B cell (primary cell): ENCODE measurements at regions not wholly inside any gene's neighbourhood (a gene's known extent, or its start where the extent isn't known, plus 50 kb on each side); places are given as distances from the start of the nearest gene placed in this dataset.

Experiments used
- ATAC-seq: fragments of 200-7000 bp; cut with Tn5 transposase; one replicate; pipeline ENCODE4 v1.10.0; 2021; ENCODE audit warnings: low read depth, mild to moderate bottlenecking, moderate number of reproducible peaks, moderate library complexity
- CTCF ChIA-PET: fragments of 350-600 bp; sonication (Branson Sonifier 250); formaldehyde crosslinking; loops from one replicate; lab custom pipeline; 2021; ENCODE audit warnings: antibody characterized with exemption, inconsistent platforms; lab: Charles Lee
- POLR2A ChIA-PET: fragments of 350-600 bp; sonication (Branson Sonifier 250); formaldehyde crosslinking; loops from one replicate; lab custom pipeline; 2021; ENCODE audit warnings: antibody characterized with exemption; lab: Charles Lee
- DNase-seq: peaks from one replicate; pipeline ENCODE4 v3.0.0; 2013
- H2AFZ ChIP-seq: 2 replicates; pipeline ENCODE4 v1.6.1; 2012; ENCODE audit warnings: mild to moderate bottlenecking, low read depth, low read length; ENCODE audit not compliant: insufficient read depth, poor library complexity, severe bottlenecking
- H3K27ac ChIP-seq, 2 donors: 1 replicate in 1 of 2; 2 replicates in 1 of 2; pipeline ENCODE4 v1.5.1; 2012 to 2013; ENCODE audit warnings: low read length in 2 of 2, mild to moderate bottlenecking in 2 of 2, moderate library complexity in 1 of 2
- H3K27me3 ChIP-seq, 4 experiments: fragments of 200-600 bp in 1 of 4; sonication (generic) in 1 of 4; replicated peaks in 1 of 4; 1 replicate in 2 of 4; 2 replicates in 2 of 4; pipeline versions ENCODE4 v1.6.1 to v1.7.0; 2013 to 2016; ENCODE audit warnings: low read length in 3 of 4, mild to moderate bottlenecking in 2 of 4, mixed read lengths in 1 of 4, moderate library complexity in 1 of 4; ENCODE audit not compliant: insufficient read depth in 4 of 4, control insufficient read depth in 3 of 4; ENCODE audit errors: control extremely low read depth in 1 of 4
- H3K36me3 ChIP-seq, 2 experiments: replicated peaks in 1 of 2; 1 replicate in 1 of 2; 2 replicates in 1 of 2; pipeline versions ENCODE4 v1.6.1 to v1.7.1; 2013; ENCODE audit warnings: low read length in 1 of 2; ENCODE audit not compliant: insufficient read depth in 2 of 2, control insufficient read depth in 1 of 2; ENCODE audit errors: control extremely low read depth in 1 of 2, extremely low read depth in 1 of 2
- H3K4me1 ChIP-seq, 2 donors: fragments of 200-600 bp in 1 of 2; sonication (generic) in 1 of 2; 1 replicate in 1 of 2; 2 replicates in 1 of 2; pipeline versions ENCODE4 v1.5.1 to v1.6.1; 2013 to 2017; ENCODE audit warnings: low read length in 2 of 2; ENCODE audit not compliant: control insufficient read depth in 2 of 2, insufficient read depth in 2 of 2
- H3K4me2 ChIP-seq: replicated peaks from 2 replicates; pipeline ENCODE3; 2012; ENCODE audit warnings: mild to moderate bottlenecking, low read depth, low read length; ENCODE audit not compliant: poor library complexity, severe bottlenecking
- H3K4me3 ChIP-seq, 5 experiments: fragments of 200-600 bp in 1 of 5; sonication (generic) in 1 of 5; 1 replicate in 3 of 5; 2 replicates in 2 of 5; pipeline versions ENCODE4 v1.5.1 to v1.7.0; 2011 to 2016; ENCODE audit warnings: low read length in 4 of 5, mild to moderate bottlenecking in 4 of 5, low read depth in 2 of 5, control low read depth in 1 of 5, moderate library complexity in 1 of 5; ENCODE audit not compliant: insufficient read depth in 1 of 5; ENCODE audit errors: control extremely low read depth in 1 of 5, extremely low read depth in 1 of 5
- H3K79me2 ChIP-seq: fragments of 200-600 bp; sonication (generic); one replicate; pipeline ENCODE4 v1.6.0; 2016; ENCODE audit warnings: low read length; ENCODE audit not compliant: control insufficient read depth, insufficient read depth
- H3K9ac ChIP-seq: fragments of 200-600 bp; sonication (generic); 2 replicates; pipeline ENCODE4 v1.6.1; 2017; ENCODE audit warnings: mild to moderate bottlenecking, low read length, moderate library complexity
- H3K9me3 ChIP-seq, 3 donors: one replicate each; pipeline versions ENCODE4 v1.6.1 to v1.7.1; 2013; ENCODE audit warnings: low read length in 2 of 3; ENCODE audit not compliant: control insufficient read depth in 2 of 3, insufficient read depth in 1 of 3; ENCODE audit errors: control extremely low read depth in 1 of 3
- H4K20me1 ChIP-seq: 2 replicates; pipeline ENCODE4 v1.6.0; 2012; ENCODE audit warnings: mild to moderate bottlenecking, low read length; ENCODE audit not compliant: insufficient read depth, control insufficient read depth, poor library complexity, severe bottlenecking
- H3K27ac Mint-ChIP-seq: one replicate; pipeline ENCODE4 v1.8.0; 2021; ENCODE audit warnings: mixed read lengths
- H3K27me3 Mint-ChIP-seq: one replicate; pipeline ENCODE4 v1.8.0; 2021; ENCODE audit warnings: mixed read lengths
- H3K4me1 Mint-ChIP-seq: one replicate; pipeline ENCODE4 v1.8.0; 2021; ENCODE audit warnings: mixed read lengths
- H3K4me3 Mint-ChIP-seq: one replicate; pipeline ENCODE4 v1.8.0; 2021; ENCODE audit warnings: mixed read lengths
- H3K9me3 Mint-ChIP-seq: one replicate; pipeline ENCODE4 v1.8.0; 2022; ENCODE audit warnings: mixed read lengths; ENCODE audit not compliant: insufficient read depth
- CTCF ChIP-seq: fragments of 200-600 bp; IDR thresholded peaks from one replicate; pipeline ENCODE4 v1.8.0; 2022; ENCODE audit warnings: antibody characterized with exemption, mild to moderate bottlenecking
- EZH2 ChIP-seq: IDR thresholded peaks from 2 replicates; pipeline ENCODE4 v1.6.1; 2012; ENCODE audit warnings: borderline replicate concordance, low read depth, mild to moderate bottlenecking, moderate library complexity, low read length; ENCODE audit not compliant: insufficient read depth, poor library complexity, severe bottlenecking
- WGBS: methylation state at CpG from one replicate; pipeline ENCODE4 v1.1.5; 2013; ENCODE audit warnings: missing lambda C conversion rate; ENCODE audit not compliant: insufficient coverage; 5-methylcytosine and 5-hydroxymethylcytosine counted together
- intact Hi-C: fragments of 100-400 bp; cut with micrococcal nuclease; formaldehyde crosslinking; loops from one replicate; pipeline ENCODE4 v1.10.0; 2022

DNA sequence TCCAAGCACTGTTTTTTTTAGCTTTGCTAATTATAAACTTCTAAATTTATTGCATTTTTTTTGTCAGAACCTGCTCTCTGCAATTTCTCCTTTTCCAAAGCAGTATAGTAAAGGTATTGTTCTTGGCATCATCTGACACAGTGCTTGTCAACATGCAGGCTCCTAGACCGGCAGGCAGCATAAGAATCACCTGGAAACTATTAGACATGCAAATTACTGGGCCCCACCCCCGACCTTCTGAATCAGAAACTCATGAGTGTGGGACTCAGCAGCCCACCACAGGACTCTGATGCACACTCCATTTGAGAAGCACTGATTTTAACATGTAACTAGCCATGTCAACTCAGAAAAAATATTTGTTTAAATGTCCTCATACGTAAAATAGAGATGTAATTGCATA, 551.1 kb upstream of the CELF4 start:
- CTCF ChIA-PET, result no interaction called here
- Mint-ChIP-seq H3K4me1 (no peaks in the 10 kb centered on the region), H3K27ac (no peak overlapping the region), H3K9me3 (peaks cover 4% of the 10 kb centered on the region), H3K27me3 (no peaks in the 10 kb centered on the region), H3K4me3 (no peak overlapping the region)
- H3K9ac ChIP-seq, result no peak overlapping the region
- no peak for TF ChIP-seq CTCF
- no peak for TF ChIP-seq EZH2
- no peak overlapping the region for H3K4me2 ChIP-seq
- WGBS, result 76% methylated on average over 2 of the region's 3 CpGs
- POLR2A ChIA-PET, result no interaction called here
- H3K9me3 ChIP-seq, result no peaks in the 10 kb centered on the region
- H3K79me2 ChIP-seq, result no peaks in the 10 kb centered on the region
- H3K4me3 ChIP-seq, result no peak overlapping the region
- DNase-seq (no peak), ATAC-seq (no peak)
- H2AFZ ChIP-seq, result no peak overlapping the region
- H3K4me1 ChIP-seq, result no peaks in the 10 kb centered on the region
- H3K27me3 ChIP-seq, result no peaks in the 10 kb centered on the region
- H3K36me3 ChIP-seq, result no peaks in the 10 kb centered on the region
- H3K27ac ChIP-seq, result no peak overlapping the region
- H4K20me1 ChIP-seq, result no peaks in the 10 kb centered on the region
- intact Hi-C loops, result no loop called here

DNA sequence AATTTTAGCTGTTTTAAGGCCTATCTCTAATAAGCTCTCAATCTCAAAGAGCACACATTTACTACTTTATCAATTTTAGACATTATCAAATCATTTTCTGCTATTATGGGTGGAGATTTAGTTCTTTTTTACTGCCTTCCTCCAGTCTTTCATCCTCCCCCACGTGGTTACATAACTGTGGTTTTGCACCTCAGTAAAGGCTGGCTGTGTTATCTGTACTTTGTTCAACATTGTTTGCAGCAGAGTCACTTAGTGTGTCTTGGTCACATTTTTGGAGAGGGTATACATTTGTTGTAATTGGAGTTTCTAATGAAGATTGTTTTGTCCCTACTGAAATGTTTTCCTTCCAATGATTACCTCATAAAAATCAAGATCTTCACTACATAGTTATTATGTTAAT, 549.6 kb upstream of the CELF4 start:
- no peak for ATAC-seq
- Histone ChIP-seq H3K9me3 (no peaks in the 10 kb centered on the region), H3K27me3 (no peaks in the 10 kb centered on the region), H3K36me3 (no peaks in the 10 kb centered on the region), H3K4me1 (no peaks in the 10 kb centered on the region), H3K79me2 (no peaks in the 10 kb centered on the region), H3K9ac (no peak overlapping the region), H2AFZ (no peak overlapping the region), H3K4me3 (no peak overlapping the region), H3K4me2 (no peak overlapping the region), H3K27ac (no peak overlapping the region), H4K20me1 (no peaks in the 10 kb centered on the region)
- no peak for TF ChIP-seq EZH2
- TF ChIP-seq CTCF, result no peak
- WGBS, result no CpG with 5 or more reads among the region's 1 CpG
- no peaks in the 10 kb centered on the region for H3K4me1 Mint-ChIP-seq
- no peaks in the 10 kb centered on the region for H3K27me3 Mint-ChIP-seq
- ChIA-PET POLR2A (no interaction called here), CTCF (no interaction called here)
- H3K27ac Mint-ChIP-seq, result no peak overlapping the region
- no peak for DNase-seq
- intact Hi-C loops, result no loop called here
- no peak overlapping the region for H3K4me3 Mint-ChIP-seq
- peaks cover 6% of the 10 kb centered on the region for H3K9me3 Mint-ChIP-seq
